ENCODE measurements at regions not wholly inside any gene's neighbourhood (a gene's known extent, or its start where the extent isn't known, plus 50 kb on each side); places are given as distances from the start of the nearest gene placed in this dataset.

DNA sequence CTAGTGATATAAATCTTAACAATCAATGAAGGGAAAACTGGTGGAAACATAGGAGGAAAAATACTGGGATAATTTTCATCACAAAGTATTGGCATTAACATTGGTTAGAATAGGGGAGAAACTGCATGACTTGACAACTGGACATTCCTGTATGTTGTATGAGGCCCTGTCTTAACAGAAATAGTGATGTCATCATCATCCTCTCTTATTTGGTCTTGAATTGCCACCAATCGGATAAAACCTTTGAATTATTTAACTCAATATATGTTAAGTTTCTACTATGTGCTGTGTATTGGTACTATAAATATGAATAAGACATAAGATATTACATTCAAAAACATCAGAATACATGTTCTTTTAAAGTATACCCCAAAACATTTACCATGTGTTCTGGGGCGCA is 130.1 kb upstream of the CCDC54 start:
- no peaks in the 10 kb centered on the region for H3K27me3 Mint-ChIP-seq (ENCODE audit: low read depth)
- no peaks in the 10 kb centered on the region for H3K9me3 Mint-ChIP-seq
- peaks cover 28% of the 10 kb centered on the region for H3K4me1 Mint-ChIP-seq
- H3K27ac Mint-ChIP-seq, result no peak overlapping the region
- H3K36me3 Mint-ChIP-seq (ENCODE audit: low read depth), result peaks cover 21% of the 10 kb centered on the region
- TF ChIP-seq, protein P1, sequence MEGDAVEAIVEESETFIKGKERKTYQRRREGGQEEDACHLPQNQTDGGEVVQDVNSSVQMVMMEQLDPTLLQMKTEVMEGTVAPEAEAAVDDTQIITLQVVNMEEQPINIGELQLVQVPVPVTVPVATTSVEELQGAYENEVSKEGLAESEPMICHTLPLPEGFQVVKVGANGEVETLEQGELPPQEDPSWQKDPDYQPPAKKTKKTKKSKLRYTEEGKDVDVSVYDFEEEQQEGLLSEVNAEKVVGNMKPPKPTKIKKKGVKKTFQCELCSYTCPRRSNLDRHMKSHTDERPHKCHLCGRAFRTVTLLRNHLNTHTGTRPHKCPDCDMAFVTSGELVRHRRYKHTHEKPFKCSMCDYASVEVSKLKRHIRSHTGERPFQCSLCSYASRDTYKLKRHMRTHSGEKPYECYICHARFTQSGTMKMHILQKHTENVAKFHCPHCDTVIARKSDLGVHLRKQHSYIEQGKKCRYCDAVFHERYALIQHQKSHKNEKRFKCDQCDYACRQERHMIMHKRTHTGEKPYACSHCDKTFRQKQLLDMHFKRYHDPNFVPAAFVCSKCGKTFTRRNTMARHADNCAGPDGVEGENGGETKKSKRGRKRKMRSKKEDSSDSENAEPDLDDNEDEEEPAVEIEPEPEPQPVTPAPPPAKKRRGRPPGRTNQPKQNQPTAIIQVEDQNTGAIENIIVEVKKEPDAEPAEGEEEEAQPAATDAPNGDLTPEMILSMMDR (IDR thresholded peaks at IDR 0.05; ENCODE audit: unreplicated experiment in 3 of 3), result no peak
- no peak overlapping the region for H3K4me3 Mint-ChIP-seq

DNA sequence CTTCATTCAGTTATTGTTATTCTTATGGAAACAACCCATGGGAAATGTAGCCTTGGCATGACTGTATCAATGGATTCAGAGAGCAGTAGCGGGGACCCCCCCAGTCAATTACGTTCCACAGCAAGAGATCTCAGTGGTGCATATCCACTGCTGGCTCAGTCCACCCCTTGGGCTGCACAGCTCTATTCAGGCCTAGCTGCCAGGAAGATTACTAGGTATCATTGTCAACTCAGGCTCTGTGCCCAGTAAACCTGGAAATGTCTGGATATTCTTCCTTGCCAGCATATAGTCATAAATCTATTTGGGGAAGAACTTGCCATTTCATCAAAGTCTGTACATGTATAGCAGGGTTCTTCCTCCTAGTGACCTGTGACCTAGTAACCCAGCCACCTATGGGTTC is 128.1 kb upstream of the CCDC54 start:
- Mint-ChIP-seq H3K27me3 (ENCODE audit: low read depth) (no peaks in the 10 kb centered on the region), H3K4me1 (peaks cover 11% of the 10 kb centered on the region), H3K9me3 (no peaks in the 10 kb centered on the region), H3K27ac (no peak overlapping the region), H3K4me3 (no peak overlapping the region), H3K36me3 (ENCODE audit: low read depth) (peaks cover 21% of the 10 kb centered on the region)
- TF ChIP-seq, protein P1 (IDR thresholded peaks at IDR 0.05; ENCODE audit: unreplicated experiment in 3 of 3), result no peak

DNA sequence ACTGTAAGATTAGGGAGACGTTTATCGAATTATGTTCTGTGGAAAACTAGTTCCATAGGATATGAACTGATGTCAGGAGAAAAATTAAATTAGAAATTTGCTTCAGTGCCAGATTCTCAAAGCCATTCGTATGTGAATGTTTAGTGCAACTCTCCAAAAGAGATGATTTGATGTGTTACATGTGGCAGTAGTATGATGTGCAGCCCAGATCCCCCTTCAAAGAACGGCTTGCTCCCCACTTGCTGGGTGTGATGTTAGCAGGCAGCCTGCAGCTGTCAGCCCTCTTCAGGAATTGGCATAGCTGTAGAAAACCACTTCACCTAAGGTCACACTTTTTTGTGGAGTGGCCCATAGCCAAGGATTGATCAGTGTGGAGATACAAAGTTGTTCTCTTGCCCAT is 127.0 kb upstream of the CCDC54 start:
- Mint-ChIP-seq H3K9me3 (no peaks in the 10 kb centered on the region), H3K27me3 (ENCODE audit: low read depth) (no peaks in the 10 kb centered on the region), H3K4me3 (no peak overlapping the region), H3K36me3 (ENCODE audit: low read depth) (peaks cover 13% of the 10 kb centered on the region), H3K27ac (no peak overlapping the region), H3K4me1 (peaks cover 5% of the 10 kb centered on the region)
- TF ChIP-seq, protein P1 (IDR thresholded peaks at IDR 0.05; ENCODE audit: unreplicated experiment in 3 of 3), result no peak

DNA sequence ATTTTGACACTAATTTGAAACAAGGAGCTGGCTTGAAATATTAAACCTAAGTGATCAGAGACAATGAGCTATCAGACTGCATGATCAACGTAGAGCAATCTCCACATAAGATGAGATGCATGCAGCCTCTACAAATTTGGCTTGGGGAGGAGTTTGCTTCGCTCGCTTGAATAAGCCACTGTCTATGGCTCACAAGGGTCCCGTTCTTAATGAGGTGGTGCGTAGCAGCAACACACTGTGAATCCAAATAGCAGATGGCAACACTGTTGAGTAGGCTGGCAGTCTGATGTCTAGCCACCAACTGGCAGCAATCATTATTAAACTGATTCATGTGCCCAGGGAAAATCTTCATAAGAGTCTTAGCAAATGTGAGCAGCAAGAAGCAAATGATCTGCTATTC is 125.4 kb upstream of the CCDC54 start:
- H3K36me3 Mint-ChIP-seq (ENCODE audit: low read depth), result peaks cover 13% of the 10 kb centered on the region

DNA sequence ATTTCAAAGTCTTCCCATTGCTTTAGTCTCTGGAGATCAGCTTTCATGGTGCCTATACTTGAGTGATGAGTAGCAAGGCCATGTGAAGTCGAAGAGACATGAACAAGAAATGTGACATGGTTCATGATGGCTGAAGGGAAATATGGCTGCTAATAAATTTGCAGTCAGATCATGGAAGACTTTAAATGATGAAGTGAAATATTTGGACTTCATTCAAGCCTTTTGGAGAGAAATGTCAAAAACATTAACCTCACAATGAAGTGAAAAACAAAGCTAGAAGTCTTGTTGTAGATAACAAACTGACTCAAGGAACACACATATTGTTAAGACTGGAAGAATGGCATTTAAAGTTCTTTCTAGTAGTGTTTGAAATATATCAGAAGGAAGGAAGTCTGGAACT is 120.3 kb upstream of the CCDC54 start:
- TF ChIP-seq, protein P1 (IDR thresholded peaks at IDR 0.05; ENCODE audit: unreplicated experiment in 3 of 3), result no peak
- Mint-ChIP-seq H3K36me3 (ENCODE audit: low read depth) (no peaks in the 10 kb centered on the region), H3K4me3 (no peak overlapping the region), H3K27me3 (ENCODE audit: low read depth) (no peaks in the 10 kb centered on the region), H3K9me3 (no peaks in the 10 kb centered on the region), H3K4me1 (peaks cover 8% of the 10 kb centered on the region), H3K27ac (no peak overlapping the region)

More for the DNA sequence above, 125.4 kb upstream of the CCDC54 start:
- Mint-ChIP-seq H3K4me3 (no peak overlapping the region), H3K27ac (no peak overlapping the region), H3K4me1 (peaks cover 5% of the 10 kb centered on the region), H3K27me3 (ENCODE audit: low read depth) (no peaks in the 10 kb centered on the region), H3K9me3 (no peaks in the 10 kb centered on the region)
- TF ChIP-seq, protein P1 (IDR thresholded peaks at IDR 0.05; ENCODE audit: unreplicated experiment in 3 of 3), result no peak

DNA sequence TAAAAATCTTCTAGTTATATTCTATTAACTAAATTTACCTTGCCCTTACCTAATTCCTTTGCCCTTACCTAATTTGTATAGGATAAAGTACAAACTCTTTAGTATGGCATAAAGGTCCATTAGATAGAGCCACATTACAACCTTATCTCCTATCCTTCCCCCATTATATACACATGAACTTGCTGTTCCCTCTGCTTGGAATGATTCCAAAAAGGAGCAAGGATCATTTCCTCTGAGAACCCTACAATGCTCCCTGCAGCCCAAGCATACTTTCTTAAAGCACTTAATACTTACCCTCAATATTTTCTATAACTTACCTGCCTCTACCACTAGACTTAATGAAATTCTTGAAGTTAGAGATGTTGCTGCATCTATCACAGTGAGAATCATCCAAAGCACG is 118.9 kb upstream of the CCDC54 start:
- Mint-ChIP-seq H3K27ac (no peak overlapping the region), H3K27me3 (ENCODE audit: low read depth) (no peaks in the 10 kb centered on the region), H3K4me1 (peaks cover 11% of the 10 kb centered on the region), H3K9me3 (no peaks in the 10 kb centered on the region), H3K4me3 (no peak overlapping the region), H3K36me3 (ENCODE audit: low read depth) (no peaks in the 10 kb centered on the region)
- TF ChIP-seq, protein P1 (IDR thresholded peaks at IDR 0.05; ENCODE audit: unreplicated experiment in 3 of 3), result no peak
